ENCODE measurements at regions not wholly inside any gene's neighbourhood (a gene's known extent, or its start where the extent isn't known, plus 50 kb on each side); places are given as distances from the start of the nearest gene placed in this dataset.

- TF ChIP-seq ZNF230 (CRISPR knock-in tag; IDR thresholded peaks at IDR 0.05) (no peak), ZFX (CRISPR knock-in tag; IDR thresholded peaks at IDR 0.05; ENCODE audit: low read depth) (no peak), MIER2 (CRISPR knock-in tag; IDR thresholded peaks at IDR 0.05) (no peak), PLRG1 (conservative IDR thresholded peaks at IDR 0.05) (no peak), RAD21 (CRISPR knock-in tag; IDR thresholded peaks at IDR 0.05) (peak; percentile 75), ZBTB20 (CRISPR knock-in tag; IDR thresholded peaks at IDR 0.05; ENCODE audit: borderline replicate concordance, low read depth) (no peak), ZNF569 (CRISPR knock-in tag; IDR thresholded peaks at IDR 0.05; ENCODE audit: borderline replicate concordance) (no peak), ZNF770 (CRISPR knock-in tag; IDR thresholded peaks at IDR 0.05) (no peak), ZNF530 (CRISPR knock-in tag; IDR thresholded peaks at IDR 0.05; ENCODE audit: low read depth) (no peak), FOXK1 (CRISPR knock-in tag; IDR thresholded peaks at IDR 0.05; ENCODE audit: borderline replicate concordance, low read depth) (no peak), ZNF790 (CRISPR knock-in tag; IDR thresholded peaks at IDR 0.05; ENCODE audit: borderline replicate concordance) (no peak), YEATS2 (CRISPR knock-in tag; IDR thresholded peaks at IDR 0.05; ENCODE audit: borderline replicate concordance) (no peak), KLF9 (CRISPR knock-in tag; IDR thresholded peaks at IDR 0.05; ENCODE audit: low read depth) (no peak), DRAP1 (CRISPR knock-in tag; IDR thresholded peaks at IDR 0.05) (no peak), ZNF614 (CRISPR knock-in tag; IDR thresholded peaks at IDR 0.05; ENCODE audit: borderline replicate concordance) (no peak), ZNF251 (CRISPR knock-in tag; IDR thresholded peaks at IDR 0.05) (no peak), NKX3-1 (CRISPR knock-in tag; IDR thresholded peaks at IDR 0.05) (no peak), PPARG (CRISPR knock-in tag; conservative IDR thresholded peaks at IDR 0.05) (no peak), PHF20 (CRISPR knock-in tag; IDR thresholded peaks at IDR 0.05) (no peak), BHLHE40 (IDR thresholded peaks at IDR 0.05; ENCODE audit: low read length) (0 out of 2 replicates have a peak, but pooled peaks have one; percentile 10), ZNF772 (CRISPR knock-in tag; IDR thresholded peaks at IDR 0.05) (no peak), MAFK (conservative IDR thresholded peaks at IDR 0.05 in 1 of 2, IDR thresholded peaks at IDR 0.05 in 1 of 2; ENCODE audit: low read length in 2 of 2) (no peak)
Measured at GRCh38 chr6:8983202-8983688, 547.9 kb upstream of the SLC35B3 start (continued).

Measured in HepG2 (cell line).